GM12872 (cell line): ENCODE measurements at regions not wholly inside any gene's neighbourhood (a gene's known extent, or its start where the extent isn't known, plus 50 kb on each side); places are given as distances from the start of the nearest gene placed in this dataset.

Experiments used
- CTCF ChIP-seq: IDR thresholded peaks from 3 replicates; pipeline ENCODE4 v1.5.1; 2011; ENCODE audit warnings: low read depth, mild to moderate bottlenecking, low read length, moderate library complexity; ENCODE audit not compliant: insufficient read depth

- TF ChIP-seq CTCF = no peak
Observed at GRCh38 chr11:70696564-70696963, 298.2 kb downstream of the CTTN start.

DNA sequence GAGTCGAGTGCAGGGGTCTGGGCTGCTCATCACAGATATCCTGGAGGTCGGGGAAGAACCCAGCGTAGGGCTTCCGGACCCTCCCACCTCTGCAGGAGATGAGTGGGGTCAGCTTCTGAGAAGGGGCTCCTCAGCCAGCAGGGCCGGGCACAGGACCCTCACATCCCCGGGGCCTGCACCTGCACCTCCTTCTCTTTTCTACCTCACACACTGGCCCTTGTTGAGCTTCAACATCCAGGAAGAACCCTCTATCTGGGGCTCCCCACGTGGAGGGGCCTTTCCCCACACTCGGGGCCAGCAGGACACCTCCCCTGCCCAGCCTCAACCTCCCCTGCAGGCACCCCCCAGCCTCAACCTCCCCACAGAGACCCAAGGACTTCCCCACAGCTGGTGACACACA is 299.4 kb downstream of the CTTN start:
- no peak for TF ChIP-seq CTCF

DNA sequence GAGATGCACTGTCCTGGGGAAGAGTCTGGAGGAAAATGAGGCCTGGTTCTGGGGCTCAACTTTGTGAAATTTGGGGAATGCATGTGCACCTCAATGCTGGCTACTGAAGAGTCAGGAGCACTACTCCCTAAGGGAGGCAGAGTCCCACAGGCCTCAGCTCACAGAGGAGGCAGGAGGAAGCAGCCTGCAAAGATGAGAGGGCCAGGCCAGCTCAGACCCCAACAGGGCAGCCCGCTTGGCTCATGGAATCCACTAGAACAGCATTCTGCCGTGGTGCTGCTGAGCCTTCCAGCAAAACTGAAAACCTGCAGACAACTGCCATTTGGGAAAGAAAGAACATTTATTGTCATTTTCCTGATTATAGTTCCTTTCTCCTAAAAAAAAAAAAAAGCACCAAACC is 300.5 kb downstream of the CTTN start:
- TF ChIP-seq CTCF = no peak

- no peak for TF ChIP-seq CTCF
Observed at GRCh38 chr11:70699294-70700221, 301.2 kb downstream of the CTTN start.

DNA sequence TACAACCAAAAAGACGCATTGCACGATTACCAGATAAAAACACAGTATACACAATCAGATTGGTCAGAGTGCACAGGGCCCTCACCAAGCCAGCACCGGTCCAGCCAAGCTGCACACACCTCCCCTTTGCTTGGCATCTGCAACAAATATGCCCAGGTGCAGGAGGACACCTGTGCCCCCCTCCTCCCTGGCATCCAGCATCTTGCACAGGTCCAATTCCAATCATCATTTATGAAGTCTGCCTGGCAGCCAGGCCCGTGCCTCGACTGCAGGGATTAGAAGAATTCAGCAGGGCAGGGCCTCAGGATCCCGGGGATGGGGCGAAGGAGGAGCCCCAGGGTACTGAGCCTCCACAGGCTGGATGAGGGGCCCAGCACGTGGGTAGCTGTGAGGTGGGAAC is 302.1 kb downstream of the CTTN start:
- TF ChIP-seq CTCF = no peak

- no peak for TF ChIP-seq CTCF
Observed at GRCh38 chr11:70700871-70701270, 302.5 kb downstream of the CTTN start.

- no peak for TF ChIP-seq CTCF
Observed at GRCh38 chr11:70702040-70702648, 303.8 kb downstream of the CTTN start.
